Neural cell (in vitro differentiated cells): ENCODE measurements at regions not wholly inside any gene's neighbourhood (a gene's known extent, or its start where the extent isn't known, plus 50 kb on each side); places are given as distances from the start of the nearest gene placed in this dataset.

Source experiments
- H2AFZ ChIP-seq: fragments of 200-600, 300-800 bp; sonication (generic), shearing (Covaris generic); 2 replicates; pipeline ENCODE4 v1.6.0; 2014; ENCODE audit warnings: low read depth, mild to moderate bottlenecking, antibody characterized with exemption, low read length, moderate library complexity
- H3F3A ChIP-seq: fragments of 200-600 bp; shearing (Covaris generic); 2 replicates; pipeline ENCODE4 v1.6.1; 2016; ENCODE audit warnings: mild to moderate bottlenecking, moderate library complexity, mixed read lengths, antibody characterized with exemption, low read length; ENCODE audit not compliant: insufficient read depth, poor library complexity, severe bottlenecking
- H3K27ac ChIP-seq: fragments of 200-600, 300-800 bp; sonication (generic), shearing (Covaris generic); 2 replicates; pipeline ENCODE4 v1.5.1; 2014; ENCODE audit warnings: mild to moderate bottlenecking, low read length, moderate library complexity
- H3K27me3 ChIP-seq: fragments of 300-800, 200-600 bp; sonication (generic), shearing (Covaris generic); 2 replicates; pipeline ENCODE4 v1.6.0; 2014; ENCODE audit warnings: mild to moderate bottlenecking, low read depth, low read length, moderate library complexity; ENCODE audit not compliant: insufficient read depth
- H3K36me3 ChIP-seq: fragments of 300-800, 200-600 bp; sonication (generic), shearing (Covaris generic); 2 replicates; pipeline ENCODE4 v1.5.1; 2014; ENCODE audit warnings: mild to moderate bottlenecking, antibody characterized with exemption, low read length, moderate library complexity; ENCODE audit not compliant: insufficient read depth
- H3K4me2 ChIP-seq: fragments of 300-800, 200-600 bp; sonication (generic), shearing (Covaris generic); 2 replicates; pipeline ENCODE4 v1.6.0; 2014; ENCODE audit warnings: mild to moderate bottlenecking, low read length
- H3K4me3 ChIP-seq: fragments of 300-800, 200-600 bp; sonication (generic), shearing (Covaris generic); 2 replicates; pipeline ENCODE4 v1.5.1; 2014; ENCODE audit warnings: mild to moderate bottlenecking, low read length, moderate library complexity
- H3K79me2 ChIP-seq: fragments of 200-600 bp; shearing (Covaris generic); replicated peaks from 2 replicates; pipeline ENCODE4 v1.6.0; 2014; ENCODE audit warnings: mild to moderate bottlenecking, low read length, moderate library complexity; ENCODE audit not compliant: insufficient read depth
- H3K9ac ChIP-seq: fragments of 300-800, 200-600 bp; sonication (generic), shearing (Covaris generic); 2 replicates; pipeline ENCODE4 v1.6.1; 2016; ENCODE audit warnings: mild to moderate bottlenecking, low read length, mixed read lengths
- H3K9me2 ChIP-seq: fragments of 200-600 bp; shearing (Covaris generic); 2 replicates; pipeline ENCODE4 v1.6.1; 2016; ENCODE audit warnings: mild to moderate bottlenecking, low read length, mixed read lengths; ENCODE audit not compliant: insufficient read depth
- H3K9me3 ChIP-seq: fragments of 200-600, 300-800 bp; sonication (generic), shearing (Covaris generic); 2 replicates; pipeline ENCODE4 v1.6.1; 2016; ENCODE audit warnings: mild to moderate bottlenecking, mixed run types, low read length, moderate library complexity, mixed read lengths
- H4K20me1 ChIP-seq: fragments of 200-600 bp; shearing (Covaris generic); 2 replicates; pipeline ENCODE4 v1.6.1; 2016; ENCODE audit warnings: mild to moderate bottlenecking, mixed run types; ENCODE audit not compliant: insufficient read depth
- CTCF ChIP-seq: fragments of 450-650 bp; IDR thresholded peaks from 2 replicates; pipeline ENCODE4 v1.5.1; 2014; ENCODE audit warnings: antibody characterized with exemption, mild to moderate bottlenecking, moderate library complexity; ENCODE audit not compliant: poor library complexity, severe bottlenecking
- EP300 ChIP-seq: fragments of 450-650 bp; conservative IDR thresholded peaks from 2 replicates; pipeline ENCODE4 v1.6.1; 2014; ENCODE audit warnings: antibody characterized with exemption, mild to moderate bottlenecking, moderate library complexity; ENCODE audit not compliant: poor library complexity, severe bottlenecking
- EZH2 ChIP-seq: fragments of 200-600, 300-800 bp; shearing (Covaris generic), sonication (generic); IDR thresholded peaks from 2 replicates; pipeline ENCODE4 v1.6.1; 2014; ENCODE audit warnings: antibody characterized with exemption, low read length, borderline replicate concordance, mild to moderate bottlenecking; ENCODE audit not compliant: insufficient read depth, poor library complexity, severe bottlenecking
- MXI1 ChIP-seq: fragments of 450-650 bp; conservative IDR thresholded peaks from 2 replicates; pipeline ENCODE4 v1.6.1; 2014; ENCODE audit warnings: antibody characterized with exemption, mild to moderate bottlenecking; ENCODE audit not compliant: poor library complexity, severe bottlenecking
- POLR2AphosphoS5 ChIP-seq: IDR thresholded peaks from 2 replicates; pipeline ENCODE4 v1.6.1; 2012
- RAD21 ChIP-seq: fragments of 450-650 bp; conservative IDR thresholded peaks from 2 replicates; pipeline ENCODE4 v1.6.1; 2014; ENCODE audit warnings: antibody characterized with exemption, mild to moderate bottlenecking, moderate library complexity
- REST ChIP-seq: IDR thresholded peaks from 2 replicates; pipeline ENCODE4 v1.6.1; 2012; ENCODE audit warnings: borderline replicate concordance
- SMC3 ChIP-seq: fragments of 450-650 bp; conservative IDR thresholded peaks from 2 replicates; pipeline ENCODE4 v1.6.1; 2014; ENCODE audit warnings: antibody characterized with exemption, mild to moderate bottlenecking, moderate library complexity; ENCODE audit not compliant: poor library complexity
- TAF1 ChIP-seq: IDR thresholded peaks from 2 replicates; pipeline ENCODE4 v1.6.1; 2012; ENCODE audit warnings: low read depth

GRCh38 chr15:73001840-73002239 lies 50.4 kb upstream of the NEO1 start:
- no peak overlapping the region for H3K9ac ChIP-seq
- H3K79me2 ChIP-seq = no peaks in the 10 kb centered on the region
- H3K4me2 ChIP-seq = no peak overlapping the region
- no peaks in the 10 kb centered on the region for H3K9me2 ChIP-seq
- TF ChIP-seq RAD21 (no peak), CTCF (no peak), REST (no peak), EP300 (no peak), MXI1 (no peak), SMC3 (no peak), TAF1 (no peak), EZH2 (no peak), POLR2AphosphoS5 (no peak)
- no peaks in the 10 kb centered on the region for H3F3A ChIP-seq
- H2AFZ ChIP-seq = no peak overlapping the region
- no peaks in the 10 kb centered on the region for H4K20me1 ChIP-seq
- H3K9me3 ChIP-seq = no peaks in the 10 kb centered on the region
- H3K27ac ChIP-seq = no peak overlapping the region
- no peaks in the 10 kb centered on the region for H3K36me3 ChIP-seq
- no peak overlapping the region for H3K4me3 ChIP-seq
- no peaks in the 10 kb centered on the region for H3K27me3 ChIP-seq

- Histone ChIP-seq H3K9ac (no peak overlapping the region), H3K4me3 (no peak overlapping the region), H3K4me2 (no peak overlapping the region), H2AFZ (no peak overlapping the region), H3K79me2 (no peaks in the 10 kb centered on the region), H3K36me3 (no peaks in the 10 kb centered on the region), H3K9me2 (no peaks in the 10 kb centered on the region), H3K27me3 (no peaks in the 10 kb centered on the region), H3F3A (no peaks in the 10 kb centered on the region), H4K20me1 (no peaks in the 10 kb centered on the region), H3K27ac (no peak overlapping the region), H3K9me3 (no peaks in the 10 kb centered on the region)
- TF ChIP-seq EP300 = no peak
- no peak for TF ChIP-seq EZH2
- TF ChIP-seq RAD21 = no peak
- TF ChIP-seq SMC3 = no peak
- TF ChIP-seq CTCF = no peak
- no peak for TF ChIP-seq POLR2AphosphoS5
- TF ChIP-seq REST = no peak
- no peak for TF ChIP-seq TAF1
- TF ChIP-seq MXI1 = no peak
These were observed 52.0 kb upstream of the NEO1 start for GRCh38 chr15:73000293-73000692.
